SK-N-SH (cell line): ENCODE measurements at regions not wholly inside any gene's neighbourhood (a gene's known extent, or its start where the extent isn't known, plus 50 kb on each side); places are given as distances from the start of the nearest gene placed in this dataset.

Source experiments
- CTCF ChIA-PET: fragments of 300-600, 350-600 bp; formaldehyde crosslinking; extraction: SDS; loops from one replicate; lab custom pipeline; 2021; lab: Yijun Ruan, JAX
- POLR2A ChIA-PET: fragments of 350-600 bp; sonication (Branson Sonifier 250); formaldehyde crosslinking; extraction: SDS; loops from one replicate; lab custom pipeline; 2020; ENCODE audit warnings: antibody characterized with exemption, inconsistent platforms; lab: Yijun Ruan, JAX
- DNase-seq: peaks from one replicate; pipeline ENCODE4 v3.0.0; 2012
- H2AFZ ChIP-seq: fragments of 200-600 bp; sonication (generic); 2 replicates; pipeline ENCODE4 v1.8.1; 2016; ENCODE audit warnings: antibody characterized with exemption, mild to moderate bottlenecking, low read depth
- H3F3A ChIP-seq: fragments of 200-600 bp; sonication (generic); replicated peaks from 2 replicates; pipeline ENCODE3; 2016; ENCODE audit warnings: antibody characterized with exemption, mild to moderate bottlenecking; ENCODE audit not compliant: insufficient read depth
- H3K27ac ChIP-seq, 2 experiments: fragments of 200-500 bp in 1 of 2; fragments of 200-600 bp in 1 of 2; sonication (Bioruptor generic) in 1 of 2; sonication (generic), shearing (Covaris generic) in 1 of 2; 2 replicates each; pipeline versions ENCODE4 v1.5.1 to v1.6.1; 2014 to 2016; ENCODE audit warnings: low read depth in 2 of 2, inconsistent platforms in 1 of 2, low read length in 1 of 2, mild to moderate bottlenecking in 1 of 2, mixed read lengths in 1 of 2
- H3K27me3 ChIP-seq: fragments of 200-600 bp; sonication (generic), shearing (Covaris generic); 2 replicates; pipeline ENCODE4 v1.6.1; 2016; ENCODE audit warnings: mixed run types; ENCODE audit not compliant: insufficient read depth
- H3K36me3 ChIP-seq, 2 experiments: fragments of 200-500 bp in 1 of 2; fragments of 200-600 bp in 1 of 2; sonication (Bioruptor generic) in 1 of 2; sonication (generic) in 1 of 2; replicated peaks in 1 of 2; 2 replicates each; pipeline versions ENCODE3 to v1.5.1; 2014 to 2016; ENCODE audit warnings: low read length in 1 of 2, mild to moderate bottlenecking in 1 of 2; ENCODE audit not compliant: insufficient read depth in 2 of 2, control insufficient read depth in 1 of 2
- H3K4me1 ChIP-seq, 2 experiments: fragments of 200-500 bp in 1 of 2; fragments of 200-600 bp in 1 of 2; sonication (Bioruptor generic) in 1 of 2; sonication (generic), shearing (Covaris generic) in 1 of 2; 2 replicates each; pipeline versions ENCODE4 v1.5.1 to v1.6.1; 2014 to 2016; ENCODE audit warnings: low read depth in 1 of 2, low read length in 1 of 2, mixed run types in 1 of 2; ENCODE audit not compliant: insufficient read depth in 2 of 2, control insufficient read depth in 1 of 2
- H3K4me2 ChIP-seq: fragments of 200-600 bp; sonication (generic), shearing (Covaris generic); 2 replicates; pipeline ENCODE4 v1.6.1; 2017; ENCODE audit warnings: mixed run types
- H3K4me3 ChIP-seq, 2 experiments: fragments of 200-500 bp in 1 of 2; fragments of 200-600 bp in 1 of 2; sonication (Bioruptor generic) in 1 of 2; sonication (generic), shearing (Covaris generic) in 1 of 2; 2 replicates each; pipeline versions ENCODE4 v1.5.1 to v1.8.1; 2014 to 2016; ENCODE audit warnings: low read depth in 2 of 2, inconsistent platforms in 1 of 2, low read length in 1 of 2, mild to moderate bottlenecking in 1 of 2, mixed read lengths in 1 of 2, moderate library complexity in 1 of 2
- H3K79me2 ChIP-seq: fragments of 200-600 bp; sonication (generic); 2 replicates; pipeline ENCODE4 v1.8.1; 2017; ENCODE audit warnings: mild to moderate bottlenecking; ENCODE audit not compliant: insufficient read depth
- H3K9ac ChIP-seq: fragments of 200-600 bp; sonication (generic); 2 replicates; pipeline ENCODE4 v1.6.1; 2017; ENCODE audit warnings: mixed run types
- H3K9me2 ChIP-seq: fragments of 200-600 bp; sonication (generic); 2 replicates; pipeline ENCODE4 v1.6.1; 2017; ENCODE audit warnings: mixed run types
- H3K9me3 ChIP-seq: fragments of 200-600 bp; sonication (generic); 2 replicates; pipeline ENCODE4 v1.6.1; 2017; ENCODE audit warnings: mixed run types, mild to moderate bottlenecking, moderate library complexity
- H4K20me1 ChIP-seq: fragments of 200-600 bp; sonication (generic); 2 replicates; pipeline ENCODE4 v1.6.1; 2017; ENCODE audit warnings: mild to moderate bottlenecking, mixed run types; ENCODE audit not compliant: insufficient read depth
- ELF1 ChIP-seq: IDR thresholded peaks from 2 replicates; pipeline ENCODE4 v1.4.0; 2012
- EP300 ChIP-seq, 2 experiments: IDR thresholded peaks; 2 replicates each; pipeline versions ENCODE4 v1.4.0 to v1.6.1; 2012; ENCODE audit warnings: borderline replicate concordance in 1 of 2, low read depth in 1 of 2, low read length in 1 of 2
- EZH2phosphoT487 ChIP-seq: fragments of 200-600 bp; sonication (generic); IDR thresholded peaks from 2 replicates; pipeline ENCODE4 v1.6.1; 2017; ENCODE audit warnings: low read depth, mixed run types, mild to moderate bottlenecking, antibody characterized with exemption, moderate library complexity, borderline replicate concordance
- FOSL2 ChIP-seq: IDR thresholded peaks from 2 replicates; pipeline ENCODE4 v1.4.0; 2012; ENCODE audit warnings: low read depth, mild to moderate bottlenecking, moderate library complexity, borderline replicate concordance
- FOXJ3 ChIP-seq: sonication (generic); formaldehyde crosslinking; IDR thresholded peaks from 2 replicates; pipeline ENCODE4 v1.5.1; 2020; ENCODE audit warnings: mild to moderate bottlenecking, missing genetic modification reagents
- GATA2 ChIP-seq: sonication (generic); formaldehyde crosslinking; IDR thresholded peaks from 2 replicates; pipeline ENCODE4 v1.5.0; 2020; ENCODE audit warnings: mild to moderate bottlenecking, missing genetic modification reagents
- NFIC ChIP-seq: IDR thresholded peaks from 2 replicates; pipeline ENCODE4 v1.4.0; 2012; ENCODE audit warnings: borderline replicate concordance
- NRF1 ChIP-seq: IDR thresholded peaks from 2 replicates; pipeline ENCODE4 v1.6.1; 2012; ENCODE audit warnings: low read depth, mild to moderate bottlenecking, low read length
- POLR2AphosphoS5 ChIP-seq: IDR thresholded peaks from 2 replicates; pipeline ENCODE4 v1.6.1; 2012; ENCODE audit warnings: low read depth, low read length
- RAD21 ChIP-seq: IDR thresholded peaks from 2 replicates; pipeline ENCODE4 v1.6.1; 2012; ENCODE audit warnings: mild to moderate bottlenecking, low read length
- RCOR1 ChIP-seq: fragments of 150-350 bp; IDR thresholded peaks from 2 replicates; pipeline ENCODE4 v1.6.1; 2017; ENCODE audit warnings: antibody characterized with exemption, low read length
- RFX5 ChIP-seq: IDR thresholded peaks from 2 replicates; pipeline ENCODE4 v1.6.1; 2012; ENCODE audit warnings: mild to moderate bottlenecking, improper control_type of control experiment, low read length
- SIN3A ChIP-seq: IDR thresholded peaks from 2 replicates; pipeline ENCODE4 v1.6.1; 2012; ENCODE audit warnings: low read depth, mild to moderate bottlenecking, low read length, moderate library complexity, borderline replicate concordance
- USF2 ChIP-seq: fragments of 150-350 bp; IDR thresholded peaks from 2 replicates; pipeline ENCODE4 v1.6.1; 2017; ENCODE audit warnings: antibody characterized with exemption, low read length, low read depth, borderline replicate concordance
- YY1 ChIP-seq: IDR thresholded peaks from 2 replicates; pipeline ENCODE4 v1.4.0; 2012; ENCODE audit warnings: low read depth, mild to moderate bottlenecking
- WGBS: methylation state at CpG from one replicate; pipeline ENCODE4 v1.1.6; 2017; ENCODE audit warnings: low lambda C conversion rate; 5-methylcytosine and 5-hydroxymethylcytosine counted together
- TF ChIP-seq, protein P1 (sequence below): IDR thresholded peaks from 2 replicates; pipeline ENCODE4 v1.4.0; 2012; ENCODE audit warnings: low read depth, borderline replicate concordance
- TF ChIP-seq, protein P2 (sequence below): IDR thresholded peaks from 2 replicates; pipeline ENCODE4; 2012
- TF ChIP-seq, protein P3 (sequence below): IDR thresholded peaks from 2 replicates; pipeline ENCODE4 v1.6.1; 2012; ENCODE audit warnings: mild to moderate bottlenecking, low read depth, low read length, moderate library complexity
- TF ChIP-seq, protein P4 (sequence below): IDR thresholded peaks from 2 replicates; pipeline ENCODE4 v1.4.0; 2012; ENCODE audit warnings: low read depth

DNA sequence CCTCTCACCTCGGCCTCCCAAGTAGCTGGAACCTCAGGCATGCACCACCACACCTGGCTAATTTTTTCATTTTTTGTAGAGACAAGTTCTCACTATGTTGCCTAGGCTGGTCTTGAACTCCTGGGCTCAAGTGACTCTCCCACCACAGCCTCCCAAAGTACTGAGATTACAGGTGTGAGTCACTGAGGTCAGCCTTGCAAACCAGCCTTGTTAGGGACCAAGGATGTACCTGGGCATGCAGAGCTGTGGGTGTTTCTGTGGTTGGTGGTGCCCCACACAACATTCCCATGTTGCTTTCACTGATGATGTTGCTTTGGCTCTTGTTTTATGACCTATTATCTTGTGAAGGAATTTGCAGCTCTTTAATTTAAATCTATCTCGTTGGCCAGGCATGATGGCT, 54.8 kb downstream of the OTUD1 start:
- WGBS = 3% methylated on average over 2 of the region's 2 CpGs
- H3K27ac ChIP-seq = no peak overlapping the region
- TF ChIP-seq ELF1 (no peak), GATA2 (CRISPR knock-in tag) (no peak), POLR2AphosphoS5 (no peak)
- no peak overlapping the region for H3K9ac ChIP-seq
- no peaks in the 10 kb centered on the region for H4K20me1 ChIP-seq
- no peaks in the 10 kb centered on the region for H3K36me3 ChIP-seq
- no peaks in the 10 kb centered on the region for H3K27me3 ChIP-seq
- CTCF ChIA-PET = interaction anchor here (1.5 kb wide), 1 partner anchor 39 kb away, joined by 3 read pairs; no protein-coding TSS in a partner anchor
- POLR2A ChIA-PET = no interaction called here
- H3F3A ChIP-seq = no peaks in the 10 kb centered on the region
- no peak overlapping the region for H2AFZ ChIP-seq
- H3K79me2 ChIP-seq = no peaks in the 10 kb centered on the region
- no peak overlapping the region for H3K4me3 ChIP-seq
- no peak for DNase-seq
- H3K4me1 ChIP-seq = no peaks in the 10 kb centered on the region
- no peak overlapping the region for H3K4me2 ChIP-seq
- no peaks in the 10 kb centered on the region for H3K9me2 ChIP-seq
- no peaks in the 10 kb centered on the region for H3K9me3 ChIP-seq

DNA sequence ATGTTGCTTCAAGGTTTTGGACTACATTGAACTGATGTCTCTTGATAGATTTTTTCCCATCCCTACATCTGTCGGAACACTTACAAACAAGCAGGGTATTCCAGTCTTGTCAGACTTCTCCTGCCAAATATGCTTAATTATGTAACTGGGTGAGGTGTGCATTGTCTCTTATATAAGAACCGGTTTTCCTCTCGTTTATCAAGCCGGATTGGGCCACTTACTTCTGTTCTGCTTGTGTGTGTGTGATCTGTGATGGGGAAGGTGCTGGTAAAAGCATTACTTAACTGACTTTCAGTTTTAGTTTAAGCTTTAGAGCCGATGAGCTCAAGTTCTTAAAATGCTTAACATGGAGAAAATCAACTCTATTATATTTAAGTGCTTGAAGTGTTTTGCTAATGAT, 57.9 kb downstream of the OTUD1 start:
- CTCF ChIA-PET = interaction anchor here (1.1 to 1.8 kb wide), 3 partner anchors 19 to 338 kb away, joined by 5 to 7 read pairs (median 5); no protein-coding TSS in a partner anchor
- POLR2A ChIA-PET = no interaction called here
- no peak for DNase-seq
- Histone ChIP-seq H3K79me2 (no peaks in the 10 kb centered on the region), H3K27me3 (no peaks in the 10 kb centered on the region), H3K9ac (no peak overlapping the region), H3K36me3 (no peaks in the 10 kb centered on the region), H3K27ac (no peak overlapping the region), H3K9me3 (no peaks in the 10 kb centered on the region), H3K4me3 (no peak overlapping the region), H4K20me1 (no peaks in the 10 kb centered on the region), H3K4me1 (no peaks in the 10 kb centered on the region), H2AFZ (no peak overlapping the region), H3K4me2 (no peak overlapping the region), H3F3A (no peaks in the 10 kb centered on the region), H3K9me2 (no peaks in the 10 kb centered on the region)
- WGBS = 58% methylated on average over 5 of the region's 5 CpGs
- TF ChIP-seq RFX5 (no peak), NFIC (no peak), NRF1 (no peak), SIN3A (no peak), FOSL2 (no peak), ELF1 (no peak), GATA2 (CRISPR knock-in tag) (no peak), YY1 (no peak), FOXJ3 (CRISPR knock-in tag) (no peak), POLR2AphosphoS5 (no peak), EP300 (IDR thresholded peaks at IDR 0.05; ENCODE audit: borderline replicate concordance in 1 of 2, low read depth in 1 of 2, low read length in 1 of 2) (no peak), USF2 (no peak), RAD21 (no peak), EZH2phosphoT487 (no peak), RCOR1 (no peak)
- TF ChIP-seq, protein P1, sequence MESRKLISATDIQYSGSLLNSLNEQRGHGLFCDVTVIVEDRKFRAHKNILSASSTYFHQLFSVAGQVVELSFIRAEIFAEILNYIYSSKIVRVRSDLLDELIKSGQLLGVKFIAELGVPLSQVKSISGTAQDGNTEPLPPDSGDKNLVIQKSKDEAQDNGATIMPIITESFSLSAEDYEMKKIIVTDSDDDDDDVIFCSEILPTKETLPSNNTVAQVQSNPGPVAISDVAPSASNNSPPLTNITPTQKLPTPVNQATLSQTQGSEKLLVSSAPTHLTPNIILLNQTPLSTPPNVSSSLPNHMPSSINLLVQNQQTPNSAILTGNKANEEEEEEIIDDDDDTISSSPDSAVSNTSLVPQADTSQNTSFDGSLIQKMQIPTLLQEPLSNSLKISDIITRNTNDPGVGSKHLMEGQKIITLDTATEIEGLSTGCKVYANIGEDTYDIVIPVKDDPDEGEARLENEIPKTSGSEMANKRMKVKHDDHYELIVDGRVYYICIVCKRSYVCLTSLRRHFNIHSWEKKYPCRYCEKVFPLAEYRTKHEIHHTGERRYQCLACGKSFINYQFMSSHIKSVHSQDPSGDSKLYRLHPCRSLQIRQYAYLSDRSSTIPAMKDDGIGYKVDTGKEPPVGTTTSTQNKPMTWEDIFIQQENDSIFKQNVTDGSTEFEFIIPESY = no peak
- TF ChIP-seq, protein P2, sequence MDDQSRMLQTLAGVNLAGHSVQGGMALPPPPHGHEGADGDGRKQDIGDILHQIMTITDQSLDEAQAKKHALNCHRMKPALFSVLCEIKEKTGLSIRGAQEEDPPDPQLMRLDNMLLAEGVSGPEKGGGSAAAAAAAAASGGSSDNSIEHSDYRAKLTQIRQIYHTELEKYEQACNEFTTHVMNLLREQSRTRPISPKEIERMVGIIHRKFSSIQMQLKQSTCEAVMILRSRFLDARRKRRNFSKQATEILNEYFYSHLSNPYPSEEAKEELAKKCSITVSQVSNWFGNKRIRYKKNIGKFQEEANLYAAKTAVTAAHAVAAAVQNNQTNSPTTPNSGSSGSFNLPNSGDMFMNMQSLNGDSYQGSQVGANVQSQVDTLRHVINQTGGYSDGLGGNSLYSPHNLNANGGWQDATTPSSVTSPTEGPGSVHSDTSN = no peak
- TF ChIP-seq, protein P3, sequence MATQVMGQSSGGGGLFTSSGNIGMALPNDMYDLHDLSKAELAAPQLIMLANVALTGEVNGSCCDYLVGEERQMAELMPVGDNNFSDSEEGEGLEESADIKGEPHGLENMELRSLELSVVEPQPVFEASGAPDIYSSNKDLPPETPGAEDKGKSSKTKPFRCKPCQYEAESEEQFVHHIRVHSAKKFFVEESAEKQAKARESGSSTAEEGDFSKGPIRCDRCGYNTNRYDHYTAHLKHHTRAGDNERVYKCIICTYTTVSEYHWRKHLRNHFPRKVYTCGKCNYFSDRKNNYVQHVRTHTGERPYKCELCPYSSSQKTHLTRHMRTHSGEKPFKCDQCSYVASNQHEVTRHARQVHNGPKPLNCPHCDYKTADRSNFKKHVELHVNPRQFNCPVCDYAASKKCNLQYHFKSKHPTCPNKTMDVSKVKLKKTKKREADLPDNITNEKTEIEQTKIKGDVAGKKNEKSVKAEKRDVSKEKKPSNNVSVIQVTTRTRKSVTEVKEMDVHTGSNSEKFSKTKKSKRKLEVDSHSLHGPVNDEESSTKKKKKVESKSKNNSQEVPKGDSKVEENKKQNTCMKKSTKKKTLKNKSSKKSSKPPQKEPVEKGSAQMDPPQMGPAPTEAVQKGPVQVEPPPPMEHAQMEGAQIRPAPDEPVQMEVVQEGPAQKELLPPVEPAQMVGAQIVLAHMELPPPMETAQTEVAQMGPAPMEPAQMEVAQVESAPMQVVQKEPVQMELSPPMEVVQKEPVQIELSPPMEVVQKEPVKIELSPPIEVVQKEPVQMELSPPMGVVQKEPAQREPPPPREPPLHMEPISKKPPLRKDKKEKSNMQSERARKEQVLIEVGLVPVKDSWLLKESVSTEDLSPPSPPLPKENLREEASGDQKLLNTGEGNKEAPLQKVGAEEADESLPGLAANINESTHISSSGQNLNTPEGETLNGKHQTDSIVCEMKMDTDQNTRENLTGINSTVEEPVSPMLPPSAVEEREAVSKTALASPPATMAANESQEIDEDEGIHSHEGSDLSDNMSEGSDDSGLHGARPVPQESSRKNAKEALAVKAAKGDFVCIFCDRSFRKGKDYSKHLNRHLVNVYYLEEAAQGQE = no peak
- TF ChIP-seq, protein P4, sequence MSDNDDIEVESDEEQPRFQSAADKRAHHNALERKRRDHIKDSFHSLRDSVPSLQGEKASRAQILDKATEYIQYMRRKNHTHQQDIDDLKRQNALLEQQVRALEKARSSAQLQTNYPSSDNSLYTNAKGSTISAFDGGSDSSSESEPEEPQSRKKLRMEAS = no peak
